HG03066 (cell line): ENCODE measurements at regions not wholly inside any gene's neighbourhood (a gene's known extent, or its start where the extent isn't known, plus 50 kb on each side); places are given as distances from the start of the nearest gene placed in this dataset.
A peak's percentile ranks its signal among the peaks of the same experiment; 100 is the strongest.

Experiments used
- ATAC-seq: cut with Tn5 transposase; IDR thresholded peaks from one replicate; pipeline ENCODE4 v1.9.1; 2021; ENCODE audit warnings: low read depth; ENCODE audit not compliant: unreplicated experiment

DNA sequence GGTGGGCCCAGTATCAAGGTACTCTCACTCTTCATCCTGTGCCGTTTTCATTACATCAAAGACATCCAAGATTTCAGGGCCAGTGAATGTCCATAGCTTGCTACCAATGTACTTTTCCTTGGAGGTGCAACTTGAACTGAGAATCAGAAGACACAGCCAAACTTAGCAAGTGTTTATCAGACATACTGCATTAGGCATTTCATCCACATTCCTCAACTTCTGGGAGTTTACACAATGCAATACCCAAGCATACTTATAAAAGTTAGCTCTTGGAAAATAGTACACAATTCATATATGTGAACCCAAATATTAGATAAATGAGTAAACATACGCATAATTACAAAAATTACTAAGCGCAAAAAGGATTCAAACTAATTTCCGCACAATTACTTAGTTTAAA, 216.3 kb upstream of the RHOBTB1 start:
- no peak for ATAC-seq

DNA sequence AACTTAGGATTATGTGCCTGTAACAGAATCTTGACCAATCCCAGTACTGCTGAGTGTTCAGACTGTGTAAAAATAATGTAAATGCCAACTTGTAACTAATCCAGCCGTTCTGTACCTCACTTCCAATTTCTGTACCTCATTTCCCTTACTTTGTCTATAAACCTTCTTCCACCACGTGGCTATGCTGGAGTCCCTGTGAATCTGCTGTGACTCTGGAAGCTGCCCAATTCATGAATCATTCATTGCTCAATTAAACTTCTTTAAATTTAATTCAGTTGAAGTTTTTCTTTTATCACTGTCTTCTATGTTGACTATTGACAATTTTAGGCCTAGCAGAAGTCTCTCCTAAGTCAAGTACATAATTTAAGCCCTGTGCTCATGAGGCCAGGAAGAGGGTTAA, 215.3 kb upstream of the RHOBTB1 start:
- ATAC-seq, result no peak

DNA sequence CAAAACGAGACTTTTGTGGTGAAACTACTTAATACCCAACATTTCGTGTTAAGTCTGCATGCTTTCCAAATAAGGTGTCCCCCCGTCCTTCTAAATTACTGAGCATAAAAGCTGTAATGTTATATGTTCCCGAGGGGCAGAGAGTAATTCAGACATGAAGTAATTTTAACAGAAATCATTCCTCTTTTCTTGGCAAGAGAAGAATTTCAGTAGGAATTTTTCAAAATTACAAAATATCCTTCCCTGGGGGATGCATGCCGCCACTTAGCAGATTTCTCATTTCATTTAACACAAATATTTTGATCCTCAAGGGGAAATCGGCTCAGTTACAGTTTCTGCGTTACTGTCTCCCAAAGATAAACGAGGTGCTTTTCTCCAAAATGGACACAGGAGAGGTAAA, 213.2 kb upstream of the RHOBTB1 start:
- ATAC-seq, result no peak

DNA sequence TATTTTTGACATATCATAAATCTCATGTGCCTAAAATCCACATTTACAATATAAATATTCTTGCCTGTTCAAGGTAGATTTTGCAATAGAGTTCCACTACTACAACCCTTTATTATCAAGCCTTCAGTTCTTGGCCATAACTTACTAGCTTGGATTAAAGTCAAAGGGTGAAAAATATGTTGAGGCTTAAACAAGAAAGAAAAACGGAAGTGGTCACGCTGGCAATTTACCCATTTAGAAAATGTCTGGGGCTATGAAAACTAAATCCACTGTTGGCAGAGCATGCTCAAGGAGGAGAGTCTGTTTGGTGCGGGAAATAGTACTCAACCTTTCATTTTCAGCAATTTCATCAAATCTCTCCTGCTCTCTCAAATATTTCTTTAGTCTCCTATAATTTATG, 209.8 kb upstream of the RHOBTB1 start:
- no peak for ATAC-seq

DNA sequence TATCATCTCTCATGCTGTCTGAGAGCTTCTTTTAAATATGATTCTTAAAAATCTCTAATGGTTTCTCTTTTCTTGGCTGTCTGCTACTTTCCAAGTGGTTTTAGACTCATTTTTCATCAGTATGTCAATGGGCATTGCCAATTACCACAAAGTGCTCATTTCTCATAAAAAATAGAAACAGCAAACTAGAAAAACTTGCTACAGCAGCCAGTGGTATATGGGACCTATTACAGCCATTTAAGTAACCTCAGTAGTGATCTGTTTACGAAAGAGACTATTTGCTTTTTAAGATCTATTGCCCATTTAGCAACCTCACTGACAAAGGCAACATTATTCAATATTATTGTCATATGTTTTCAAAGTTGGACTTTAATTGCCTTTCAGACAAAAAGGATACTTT, 207.1 kb upstream of the RHOBTB1 start:
- no peak for ATAC-seq

DNA sequence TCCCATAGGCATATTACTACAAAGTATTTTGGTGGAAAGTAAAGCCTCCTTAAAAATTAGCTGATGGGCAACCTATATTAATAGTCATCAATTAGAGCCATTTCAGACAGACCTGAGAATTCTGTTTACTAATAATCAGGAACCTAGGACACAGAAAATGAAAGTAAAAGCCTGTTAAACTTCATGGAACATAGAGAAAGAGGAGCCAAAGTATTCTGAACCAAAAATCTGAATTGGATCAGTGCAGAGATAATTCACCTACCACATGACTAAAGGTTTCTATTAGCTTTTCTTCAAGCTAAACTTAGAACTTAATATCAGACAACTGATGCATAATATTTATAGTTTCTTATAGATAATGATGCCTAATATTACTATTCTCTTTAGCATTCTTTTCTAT, 204.5 kb upstream of the RHOBTB1 start:
- ATAC-seq, result no peak

DNA sequence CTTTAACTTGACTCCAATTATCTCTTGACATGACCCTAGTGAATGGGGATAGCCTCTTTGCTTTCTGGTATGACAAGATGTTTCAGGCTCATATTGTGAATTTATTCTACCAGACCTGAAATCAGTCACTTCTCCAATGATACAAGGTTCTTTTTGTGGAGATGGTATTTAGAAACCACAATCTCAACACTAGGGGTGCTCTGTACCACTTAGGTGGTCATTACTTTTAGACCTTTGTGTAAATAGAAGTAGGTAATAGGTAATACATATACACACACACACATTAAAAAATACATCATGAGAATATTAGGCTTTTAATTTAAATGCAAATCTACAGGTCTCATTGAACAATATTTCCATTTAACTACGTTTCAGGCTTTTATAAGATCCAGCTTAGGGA, 199.0 kb upstream of the RHOBTB1 start:
- no peak for ATAC-seq

DNA sequence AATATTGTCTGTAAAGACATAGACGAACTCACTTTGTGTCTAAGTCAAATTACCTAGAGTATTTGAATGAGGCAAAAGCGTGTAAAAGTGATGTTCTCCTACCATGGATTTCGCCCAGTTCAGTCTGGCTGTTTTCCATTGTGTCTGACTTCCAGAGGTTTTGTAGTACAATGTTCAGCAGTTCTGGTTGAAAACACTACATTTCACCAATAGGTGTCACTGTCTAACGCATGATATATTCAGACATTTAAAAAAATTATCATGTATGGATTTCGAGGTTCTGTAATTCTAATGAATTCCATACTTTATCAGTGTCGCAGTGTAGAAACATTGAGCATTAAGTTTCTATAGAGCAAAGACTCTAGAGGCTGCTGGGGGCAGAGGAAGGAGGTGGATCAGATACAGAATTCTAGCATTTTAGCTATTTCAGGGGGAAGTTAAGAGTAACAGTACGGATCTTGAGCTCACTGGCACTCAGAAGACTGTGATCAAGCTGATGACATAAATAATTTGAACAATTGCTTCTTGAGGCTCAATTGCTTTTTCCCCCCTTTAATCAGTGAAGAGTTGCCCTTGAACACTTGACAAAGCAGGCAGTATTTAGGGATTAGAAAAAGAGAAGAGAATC, 196.9 kb upstream of the RHOBTB1 start:
- ATAC-seq, result no peak

DNA sequence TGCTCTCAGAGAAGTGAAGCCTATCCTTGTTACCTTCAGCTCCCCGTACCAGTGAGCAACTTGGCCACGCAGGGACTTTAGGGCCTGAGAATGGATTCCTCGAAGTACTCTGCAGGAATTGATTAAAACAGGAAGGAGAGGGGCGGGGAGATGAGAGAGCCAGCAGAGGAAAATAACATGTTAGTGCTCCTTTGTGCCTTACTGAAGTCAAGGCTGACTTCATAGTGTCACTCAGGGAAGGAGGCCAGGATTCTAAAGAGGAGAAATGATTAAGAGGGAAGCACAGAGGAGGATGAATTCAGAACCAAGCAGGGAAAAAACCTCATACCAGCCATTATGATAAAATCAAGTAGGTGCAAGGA, 195.6 kb upstream of the RHOBTB1 start:
- no peak for ATAC-seq

DNA sequence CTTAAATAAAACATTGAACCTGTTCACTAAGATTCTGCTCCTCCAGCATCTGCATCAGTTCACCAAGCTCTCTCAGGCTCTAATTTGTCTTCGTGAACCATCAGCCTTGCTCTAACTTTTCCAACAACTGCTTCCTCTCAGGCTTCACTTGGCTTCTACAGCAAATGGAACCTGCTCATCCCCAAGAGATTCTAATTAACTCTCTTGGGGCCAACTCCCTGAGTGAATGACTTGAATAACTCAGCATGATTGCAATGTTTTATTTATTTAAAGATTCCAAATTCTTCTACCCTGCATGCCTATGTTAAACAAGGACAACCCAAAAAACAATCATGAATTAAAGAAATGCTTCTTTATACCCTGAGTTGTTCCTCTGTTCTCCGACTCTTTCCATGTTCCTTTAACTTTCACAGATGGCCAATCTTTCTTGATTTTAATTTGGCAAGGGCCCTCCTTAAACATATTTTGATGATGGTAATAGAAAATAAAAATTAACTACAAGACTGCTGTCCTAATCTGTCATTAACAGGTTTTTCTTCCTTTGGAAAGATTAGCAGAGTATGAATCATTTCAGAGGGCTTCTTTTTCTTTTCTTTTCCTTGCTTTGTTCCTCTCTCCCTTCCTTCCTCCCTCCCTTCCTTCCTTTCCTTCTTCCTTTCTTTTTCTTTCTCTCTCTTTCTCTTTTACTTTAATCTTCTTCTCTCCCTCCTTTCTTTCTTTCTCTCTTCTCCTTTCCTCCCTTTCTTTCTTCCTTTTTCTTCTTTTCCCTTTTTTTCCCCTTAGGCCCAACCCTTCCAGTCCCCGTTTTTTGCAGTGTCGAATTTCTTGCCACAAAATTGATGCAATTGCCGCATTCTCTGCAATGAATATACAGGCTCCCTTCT, 195.0 kb upstream of the RHOBTB1 start:
- no peak for ATAC-seq

DNA sequence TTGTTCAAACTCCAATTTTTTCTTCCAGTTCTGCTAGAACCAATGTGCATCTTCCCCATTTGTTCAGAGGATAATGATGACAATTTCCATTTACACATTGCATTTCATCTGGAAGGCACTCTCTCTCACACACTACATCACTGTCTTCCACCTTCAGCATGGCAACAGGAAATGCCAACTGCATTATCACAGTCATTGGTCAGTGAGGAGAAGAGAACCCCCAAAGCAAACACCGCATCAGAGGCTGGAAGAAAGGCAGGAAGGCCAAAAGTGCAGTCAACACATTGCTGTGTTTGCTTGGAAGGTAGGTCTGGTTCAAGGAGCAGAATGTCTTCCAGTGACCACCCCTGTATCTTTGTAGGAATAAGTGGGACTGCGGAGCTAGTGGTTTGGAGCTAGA, 192.2 kb upstream of the RHOBTB1 start:
- ATAC-seq, result no peak

DNA sequence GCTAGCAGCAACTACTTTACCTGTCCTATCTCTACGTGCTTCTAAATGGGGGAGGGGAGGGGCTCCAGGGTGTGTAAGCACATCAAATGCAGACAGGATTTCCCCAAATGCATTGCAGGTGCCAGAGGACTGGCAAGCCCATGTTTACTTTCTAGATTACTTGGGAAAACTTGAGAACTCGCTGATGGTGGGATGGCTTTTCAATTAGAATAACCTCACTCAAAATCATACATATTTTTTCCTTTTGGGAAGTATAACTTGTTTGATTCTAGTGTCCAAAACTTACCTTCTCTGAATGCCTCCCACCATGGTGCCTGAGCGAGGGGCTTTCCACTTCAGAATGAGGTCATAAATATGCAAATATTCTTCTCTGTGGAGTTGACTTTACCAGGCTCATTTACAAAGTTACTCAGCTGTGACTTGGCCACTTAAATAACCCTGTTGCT, 191.3 kb upstream of the RHOBTB1 start:
- ATAC-seq, result peak; percentile 61

DNA sequence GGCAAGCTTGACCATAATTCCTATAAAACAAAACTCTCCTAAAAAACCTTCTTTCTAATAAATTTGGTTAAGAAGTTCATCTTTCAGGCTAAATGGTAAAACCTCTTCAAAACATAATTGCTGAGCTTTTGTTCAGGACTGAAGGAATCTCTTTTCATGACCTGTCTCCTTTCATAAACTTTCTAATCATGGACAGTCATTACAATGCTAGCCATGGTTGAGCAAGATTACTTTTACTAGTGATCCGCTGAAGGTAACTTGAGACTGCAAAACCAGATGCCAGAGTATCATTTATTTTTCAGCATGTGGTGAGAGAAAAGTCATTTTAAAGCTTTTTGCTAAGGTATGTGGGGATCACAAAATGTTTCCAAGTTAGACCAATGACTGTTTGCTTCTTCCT, 186.4 kb upstream of the RHOBTB1 start:
- ATAC-seq, result no peak

DNA sequence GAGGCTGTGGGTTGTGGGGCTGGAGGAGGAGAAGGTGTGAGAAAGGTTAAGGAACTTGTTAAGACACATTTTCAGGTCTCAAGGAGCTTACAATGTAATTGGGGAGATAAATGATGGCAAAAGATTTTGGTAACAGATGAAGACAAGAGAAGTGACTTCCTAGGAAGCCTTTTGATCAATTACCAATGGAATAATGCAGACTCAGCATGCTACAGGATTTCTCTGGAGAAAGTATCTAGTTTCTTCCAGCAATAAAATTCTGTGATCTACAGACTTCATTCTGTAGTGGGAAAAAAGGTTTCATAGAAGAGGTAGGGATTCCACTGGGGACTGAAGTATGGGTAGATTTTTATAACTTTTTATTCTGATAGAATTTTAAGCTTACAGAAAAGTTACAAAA, 184.2 kb upstream of the RHOBTB1 start:
- ATAC-seq, result no peak

DNA sequence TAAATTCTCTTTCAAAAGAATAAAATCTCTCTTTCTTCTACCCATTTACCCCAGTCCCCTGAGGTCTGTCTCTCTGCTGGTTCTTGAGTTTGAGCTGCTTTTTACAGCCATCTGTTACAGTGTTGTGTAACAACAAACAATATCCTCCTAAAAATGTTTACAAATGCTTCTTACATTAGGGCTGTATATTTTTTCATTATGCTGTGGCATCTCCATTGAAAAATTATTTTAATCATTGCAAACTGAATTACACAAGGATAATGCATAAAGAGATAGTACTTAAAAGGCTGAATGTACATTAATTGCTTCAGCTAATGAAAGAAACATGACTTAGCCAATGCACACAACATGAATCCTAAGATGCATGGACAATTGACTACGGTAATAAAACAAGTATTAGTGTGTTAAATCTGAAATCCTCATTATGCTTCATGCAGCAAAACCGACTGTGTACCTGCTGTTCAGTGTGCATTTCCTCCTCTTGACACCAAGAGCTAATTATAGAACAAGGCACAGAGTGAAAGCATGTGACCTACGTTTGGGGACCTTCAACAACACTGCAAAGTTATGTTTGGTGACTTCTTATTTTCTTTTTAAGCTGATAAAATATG, 181.7 kb upstream of the RHOBTB1 start:
- ATAC-seq, result peak; percentile 59

DNA sequence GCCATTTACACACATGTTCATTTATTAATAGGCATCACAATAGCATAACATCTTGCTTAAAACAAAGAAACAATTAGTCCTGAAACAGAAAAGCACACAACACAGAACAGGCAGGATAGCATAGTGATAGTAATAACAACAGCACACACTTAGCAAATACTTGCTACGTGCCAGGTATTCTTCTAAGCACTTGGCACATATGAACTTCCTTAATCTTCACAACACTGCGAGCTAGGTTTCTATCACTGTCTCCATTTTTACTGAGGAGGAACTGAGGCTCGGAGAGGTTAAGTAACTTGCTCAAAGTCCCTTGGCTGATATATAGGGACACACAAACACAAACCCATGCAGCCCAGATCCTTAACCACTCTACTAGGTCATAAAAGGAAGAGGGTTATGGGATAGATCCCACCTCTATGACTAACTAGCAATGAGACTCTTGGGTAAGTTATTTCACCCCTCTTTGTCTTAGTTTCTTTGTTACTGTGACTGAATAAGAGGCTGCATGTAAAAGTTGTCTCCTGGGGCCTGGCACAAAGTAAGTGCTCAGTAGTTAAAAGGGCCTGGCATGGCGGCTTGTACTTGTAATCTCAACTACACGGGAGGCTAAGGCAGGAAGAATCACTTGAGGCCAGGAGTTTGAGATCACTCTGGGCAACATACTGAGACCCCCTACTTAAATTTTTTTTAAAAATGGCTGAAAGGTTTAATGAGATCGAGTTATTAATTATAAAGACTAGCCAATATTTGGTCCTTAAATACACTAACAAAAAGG, 181.0 kb upstream of the RHOBTB1 start:
- ATAC-seq, result no peak

DNA sequence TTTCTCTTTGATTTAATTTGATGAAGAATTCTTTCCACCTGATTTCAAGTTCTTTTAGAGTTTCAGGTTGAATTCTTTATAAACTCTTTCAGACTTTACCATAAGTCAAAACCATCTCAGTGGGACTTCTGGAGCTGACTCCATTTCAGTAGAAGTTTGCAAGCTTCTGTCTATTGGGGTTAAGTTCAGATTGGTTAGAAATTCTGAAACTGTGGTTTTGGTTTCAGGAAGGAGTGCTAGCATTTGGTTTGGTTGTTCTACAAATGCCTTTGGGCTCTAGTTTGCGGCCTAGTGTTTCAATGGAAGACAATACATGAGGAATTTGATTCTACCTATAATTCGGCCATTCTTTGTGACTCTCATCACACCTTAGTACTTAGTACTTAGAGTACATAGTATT, 176.8 kb upstream of the RHOBTB1 start:
- ATAC-seq, result no peak

DNA sequence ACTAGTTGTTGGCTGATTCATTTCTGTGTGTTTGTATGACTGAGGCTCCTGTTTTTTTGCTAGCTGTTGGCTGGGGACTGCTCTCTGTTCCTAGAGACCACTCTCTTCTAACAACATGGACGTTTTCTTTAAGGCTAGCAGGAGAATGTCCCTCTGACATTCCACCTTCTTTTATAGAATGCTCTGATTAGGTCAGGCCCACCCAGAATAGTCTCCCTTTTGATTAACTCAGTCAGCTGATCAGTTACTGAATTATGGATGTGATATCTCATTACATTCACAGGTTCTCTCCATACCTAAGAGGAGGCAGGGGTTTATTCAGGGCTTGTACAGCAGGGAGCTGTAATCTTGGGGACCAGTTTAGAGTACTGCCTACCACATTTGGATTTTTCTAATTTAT, 175.6 kb upstream of the RHOBTB1 start:
- no peak for ATAC-seq

DNA sequence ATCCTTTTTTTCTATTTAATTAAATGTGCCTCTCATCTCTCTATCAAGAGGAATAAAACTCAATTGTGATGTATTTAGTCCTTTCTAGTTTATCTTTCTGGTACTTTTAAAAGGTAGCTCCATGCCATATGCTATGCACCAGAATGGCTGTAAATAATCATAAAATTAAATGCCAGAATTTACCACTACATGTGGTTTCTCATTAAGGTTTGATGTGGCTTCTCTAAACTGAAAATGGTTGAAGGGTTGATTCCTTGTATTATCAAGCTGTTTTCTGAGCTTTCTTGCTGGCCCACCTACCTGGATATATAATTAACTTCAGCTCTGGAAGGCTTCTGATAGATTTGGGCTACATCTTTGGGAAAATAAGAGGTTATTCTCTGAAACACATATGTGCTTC, 171.9 kb upstream of the RHOBTB1 start:
- no peak for ATAC-seq

DNA sequence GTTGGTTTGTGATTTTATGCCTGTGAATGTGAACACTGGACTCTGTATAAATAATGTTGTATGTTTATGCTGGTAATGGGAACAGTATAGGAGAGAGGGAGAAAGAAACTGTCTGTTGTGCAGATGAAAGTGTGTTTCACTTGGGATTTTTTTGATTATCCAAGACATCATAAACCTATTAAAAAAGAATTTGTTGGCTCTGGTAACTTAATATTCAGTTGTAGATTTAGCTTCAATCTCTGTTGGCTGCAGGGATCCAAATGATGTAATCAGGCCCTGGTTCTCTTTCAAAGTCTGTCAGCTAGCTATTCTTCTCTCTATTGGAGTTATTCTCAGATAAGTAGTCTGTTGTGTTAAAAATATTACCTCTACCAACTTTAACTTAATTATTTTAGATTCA, 168.8 kb upstream of the RHOBTB1 start:
- ATAC-seq, result no peak

DNA sequence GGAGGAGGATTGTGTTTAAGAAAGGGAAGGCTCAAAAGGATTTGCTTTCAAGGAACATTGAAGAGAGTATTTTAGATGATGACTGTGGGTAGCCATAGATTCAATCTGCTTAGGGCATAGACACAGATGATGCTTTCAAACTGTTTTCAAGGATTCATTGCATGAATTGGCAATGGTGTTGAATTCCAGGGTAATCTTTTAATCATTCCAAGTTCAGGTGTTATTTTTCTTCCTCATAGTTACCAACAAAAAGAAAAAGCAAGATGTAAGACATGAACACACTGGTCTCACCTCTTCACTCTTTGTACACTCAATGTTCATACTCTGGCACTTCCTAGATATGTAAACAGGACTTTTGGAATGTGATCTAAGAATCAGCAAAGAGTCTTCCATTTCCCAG, 167.0 kb upstream of the RHOBTB1 start:
- no peak for ATAC-seq
